Psoas muscle (tissue), 7 donors: ENCODE measurements at regions not wholly inside any gene's neighbourhood (a gene's known extent, or its start where the extent isn't known, plus 50 kb on each side); places are given as distances from the start of the nearest gene placed in this dataset.
A peak's percentile ranks its signal among the peaks of the same experiment; 100 is the strongest.

Source experiments
- ATAC-seq, 4 donors: fragments of 200-7000 bp; cut with Tn5 transposase; one replicate each; pipeline ENCODE4 v1.9.1; 2020; ENCODE audit warnings: moderate library complexity in 3 of 4, mild to moderate bottlenecking in 2 of 4
- DNase-seq, 2 donors: peaks; one replicate each; pipeline ENCODE4 v3.0.0-alpha.2; 2020
- H3K27ac ChIP-seq: fragments of 200-600 bp; one replicate; pipeline ENCODE4 v1.8.0; 2022
- H3K27me3 ChIP-seq, 3 donors: fragments of 200-600 bp in 1 of 3; one replicate each; pipeline versions ENCODE4 v1.6.1 to v1.8.0; 2013 to 2022; ENCODE audit warnings: low read length in 2 of 3, mild to moderate bottlenecking in 2 of 3, moderate library complexity in 1 of 3; ENCODE audit not compliant: insufficient read depth in 3 of 3
- H3K36me3 ChIP-seq, 2 donors: fragments of 200-600 bp in 1 of 2; one replicate each; pipeline versions ENCODE4 v1.6.1 to v1.8.0; 2013 to 2022; ENCODE audit warnings: low read depth in 1 of 2, mild to moderate bottlenecking in 1 of 2, moderate library complexity in 1 of 2; ENCODE audit not compliant: insufficient read depth in 1 of 2
- H3K4me1 ChIP-seq: fragments of 200-600 bp; one replicate; pipeline ENCODE4 v1.8.0; 2022
- H3K4me3 ChIP-seq: fragments of 200-600 bp; one replicate; pipeline ENCODE4 v1.8.0; 2022; ENCODE audit warnings: mild to moderate bottlenecking
- H3K9me3 ChIP-seq: fragments of 200-600 bp; one replicate; pipeline ENCODE4 v1.8.0; 2022
- CTCF ChIP-seq: fragments of 200-600 bp; IDR thresholded peaks from one replicate; pipeline ENCODE4 v1.8.0; 2022; ENCODE audit warnings: antibody characterized with exemption
- WGBS, 3 donors: extraction: QIAGEN DNeasy Blood & Tissue Kit; methylation state at CpG; one replicate each; pipeline versions ENCODE4 v1.1.6 to v1.1.7; 2013; 5-methylcytosine and 5-hydroxymethylcytosine counted together
- intact Hi-C, 2 donors: fragments of 100-400 bp; cut with DNase I; formaldehyde crosslinking; loops; one replicate each; pipeline versions ENCODE4 v1.11.0 to v1.14.2; 2022
- donor health status: healthy with polysubstance abuse.
- donor health status: DM: no; HTN: no; CAD: no; lungs with moderate emphysema.
- donor health status: Bipolar disorder and iron deficiency.
- donor health status: healthy.
- donor health status: DM: yes; HTN: yes; CAD: no.
- donor health status: DM: no; HTN: no; CAD: no.
- donor health status: DM: yes; HTN: yes; CAD: no.

- intact Hi-C loops = no loop called here
- H3K27ac ChIP-seq = no peak overlapping the region
These were observed 132.2 kb downstream of the GLUL start for GRCh38 chr1:182259229-182259872.

GRCh38 chr1:182257369-182258063 lies 134.1 kb downstream of the GLUL start:
- no peak for DNase-seq
- H3K4me3 ChIP-seq = no peak overlapping the region
- H3K27me3 ChIP-seq = no peaks in the 10 kb centered on the region
- H3K27ac ChIP-seq = no peak overlapping the region
- intact Hi-C loops = no loop called here
- peaks cover 5% of the 10 kb centered on the region for H3K4me1 ChIP-seq
- no peak for TF ChIP-seq CTCF
- H3K9me3 ChIP-seq = no peaks in the 10 kb centered on the region
- ATAC-seq = no peak
- WGBS, 3 donors = 71 to 98% (median 71%) methylated on average over 2 of the region's 2 CpGs
- H3K36me3 ChIP-seq = no peaks in the 10 kb centered on the region

More at GRCh38 chr1:182259229-182259872, 132.2 kb downstream of the GLUL start:
- whole genome bisulfite sequencing, 3 donors = 15 to 30% (median 24%) methylated on average over 4 of the region's 4 CpGs
- Histone ChIP-seq H3K4me1 (peaks cover 5% of the 10 kb centered on the region), H3K27me3 (no peaks in the 10 kb centered on the region), H3K9me3 (no peaks in the 10 kb centered on the region), H3K36me3 (no peaks in the 10 kb centered on the region), H3K4me3 (no peak overlapping the region)
- peak in 3 of 4 donors; percentile 66 to 83 (median 72) for ATAC-seq
- TF ChIP-seq CTCF = no peak
- DNase-seq = peak; percentile 49 to 76

- H3K36me3 ChIP-seq = no peaks in the 10 kb centered on the region
- intact Hi-C loops = no loop called here
- WGBS, 3 donors = 87 to 94% (median 91%) methylated on average over 4 of the region's 4 CpGs
These were observed 134.7 kb downstream of the GLUL start for GRCh38 chr1:182256931-182257330.

GRCh38 chr1:182255494-182255893 lies 136.1 kb downstream of the GLUL start:
- no peak for TF ChIP-seq CTCF
- DNase-seq (no peak), ATAC-seq (no peak)
- Histone ChIP-seq H3K4me1 (peaks cover 5% of the 10 kb centered on the region), H3K4me3 (no peak overlapping the region), H3K27me3 (no peaks in the 10 kb centered on the region), H3K27ac (no peak overlapping the region), H3K9me3 (no peaks in the 10 kb centered on the region), H3K36me3 (no peaks in the 10 kb centered on the region)
- intact Hi-C loops = no loop called here
- 62 to 80% (median 72%) methylated on average over 4 of the region's 4 CpGs for WGBS, 3 donors

More at GRCh38 chr1:182256931-182257330, 134.7 kb downstream of the GLUL start:
- Histone ChIP-seq H3K27ac (no peak overlapping the region), H3K27me3 (no peaks in the 10 kb centered on the region), H3K9me3 (no peaks in the 10 kb centered on the region), H3K4me1 (peaks cover 5% of the 10 kb centered on the region), H3K4me3 (no peak overlapping the region)
- no peak for TF ChIP-seq CTCF
- ATAC-seq = no peak
- DNase-seq = no peak
